Calu3 (cell line): ENCODE measurements at regions not wholly inside any gene's neighbourhood (a gene's known extent, or its start where the extent isn't known, plus 50 kb on each side); places are given as distances from the start of the nearest gene placed in this dataset.

ENCODE experiments used
- BruUV-seq: library from RNA; stranded (reverse); fragments of 400-500 nt; replicated peaks from 2 replicates; lab custom pipeline; 2021; lab: Mats Ljungman, UMichigan
- CTCF ChIA-PET: fragments of 300-600 bp; sonication (Branson Sonifier 250); formaldehyde crosslinking; loops from one replicate; lab custom pipeline; 2022; ENCODE audit warnings: antibody characterized with exemption; lab: Charles Lee
- DNase-seq: peaks from one replicate; pipeline ENCODE4 v3.0.0; 2022
- H3K27ac Mint-ChIP-seq: one replicate; pipeline ENCODE4 v1.8.0; 2022; ENCODE audit warnings: mixed read lengths; ENCODE audit not compliant: unreplicated experiment
- H3K27me3 Mint-ChIP-seq: one replicate; pipeline ENCODE4 v1.8.0; 2022; ENCODE audit warnings: mixed read lengths; ENCODE audit not compliant: unreplicated experiment
- H3K36me3 Mint-ChIP-seq: one replicate; pipeline ENCODE4 v1.8.0; 2022; ENCODE audit warnings: mild to moderate bottlenecking, moderate library complexity, mixed read lengths; ENCODE audit not compliant: insufficient read depth, unreplicated experiment
- H3K4me1 Mint-ChIP-seq: one replicate; pipeline ENCODE4 v1.8.0; 2022; ENCODE audit warnings: mild to moderate bottlenecking, low read depth, mixed read lengths; ENCODE audit not compliant: unreplicated experiment
- H3K4me3 Mint-ChIP-seq: one replicate; pipeline ENCODE4 v1.8.0; 2022; ENCODE audit warnings: mild to moderate bottlenecking, low read depth, moderate library complexity, mixed read lengths; ENCODE audit not compliant: unreplicated experiment
- H3K9me3 Mint-ChIP-seq: one replicate; pipeline ENCODE4 v1.8.0; 2022; ENCODE audit warnings: low read depth, mixed read lengths; ENCODE audit not compliant: unreplicated experiment
- CTCF ChIP-seq: fragments of 200-600 bp; IDR thresholded peaks from one replicate; pipeline ENCODE4 v1.8.0; 2022; ENCODE audit warnings: antibody characterized with exemption; ENCODE audit not compliant: unreplicated experiment
- intact Hi-C: fragments of 100-400 bp; cut with micrococcal nuclease; formaldehyde crosslinking; loops from one replicate; pipeline ENCODE4 v1.10.0; 2022; ENCODE audit not compliant: unreplicated experiment

GRCh38 chr4:72977936-72978485, 91.5 kb downstream of the COX18 start:
- H3K9me3 Mint-ChIP-seq, result no peaks in the 10 kb centered on the region
- H3K4me3 Mint-ChIP-seq, result no peak overlapping the region
- BruUV-seq, result no TSS peak
- H3K27ac Mint-ChIP-seq, result no peak overlapping the region
- H3K4me1 Mint-ChIP-seq, result peaks cover 11% of the 10 kb centered on the region
- peaks cover 5% of the 10 kb centered on the region for H3K27me3 Mint-ChIP-seq
- no peaks in the 10 kb centered on the region for H3K36me3 Mint-ChIP-seq
- no peak for DNase-seq
- intact Hi-C loops, result no loop called here
- CTCF ChIA-PET, result no interaction called here
- TF ChIP-seq CTCF, result no peak

- no peak overlapping the region for H3K27ac Mint-ChIP-seq
- no TSS peak for BruUV-seq
- H3K36me3 Mint-ChIP-seq, result no peaks in the 10 kb centered on the region
- CTCF ChIA-PET, result no interaction called here
- H3K4me3 Mint-ChIP-seq, result no peak overlapping the region
- intact Hi-C loops, result no loop called here
- TF ChIP-seq CTCF, result no peak
- no peaks in the 10 kb centered on the region for H3K9me3 Mint-ChIP-seq
- DNase-seq, result no peak
- H3K4me1 Mint-ChIP-seq, result peaks cover 11% of the 10 kb centered on the region
- H3K27me3 Mint-ChIP-seq, result no peaks in the 10 kb centered on the region
Observed at GRCh38 chr4:72975488-72975784, 94.1 kb downstream of the COX18 start.

- Mint-ChIP-seq H3K36me3 (no peaks in the 10 kb centered on the region), H3K27ac (no peak overlapping the region), H3K4me1 (peaks cover 11% of the 10 kb centered on the region), H3K9me3 (no peaks in the 10 kb centered on the region), H3K27me3 (no peaks in the 10 kb centered on the region), H3K4me3 (no peak overlapping the region)
- TF ChIP-seq CTCF, result no peak
- CTCF ChIA-PET, result no interaction called here
- BruUV-seq, result no TSS peak
- DNase-seq, result no peak
- intact Hi-C loops, result no loop called here
Observed at GRCh38 chr4:72974694-72975487, 94.6 kb downstream of the COX18 start.

GRCh38 chr4:72971572-72971971, 97.9 kb downstream of the COX18 start:
- intact Hi-C loops, result no loop called here
- CTCF ChIA-PET, result no interaction called here
- Mint-ChIP-seq H3K9me3 (no peaks in the 10 kb centered on the region), H3K36me3 (no peaks in the 10 kb centered on the region), H3K4me1 (no peaks in the 10 kb centered on the region), H3K4me3 (no peak overlapping the region), H3K27me3 (no peaks in the 10 kb centered on the region), H3K27ac (no peak overlapping the region)
- no TSS peak for BruUV-seq
- DNase-seq, result no peak
- TF ChIP-seq CTCF, result no peak
